ENCODE measurements at regions not wholly inside any gene's neighbourhood (a gene's known extent, or its start where the extent isn't known, plus 50 kb on each side); places are given as distances from the start of the nearest gene placed in this dataset.

DNA sequence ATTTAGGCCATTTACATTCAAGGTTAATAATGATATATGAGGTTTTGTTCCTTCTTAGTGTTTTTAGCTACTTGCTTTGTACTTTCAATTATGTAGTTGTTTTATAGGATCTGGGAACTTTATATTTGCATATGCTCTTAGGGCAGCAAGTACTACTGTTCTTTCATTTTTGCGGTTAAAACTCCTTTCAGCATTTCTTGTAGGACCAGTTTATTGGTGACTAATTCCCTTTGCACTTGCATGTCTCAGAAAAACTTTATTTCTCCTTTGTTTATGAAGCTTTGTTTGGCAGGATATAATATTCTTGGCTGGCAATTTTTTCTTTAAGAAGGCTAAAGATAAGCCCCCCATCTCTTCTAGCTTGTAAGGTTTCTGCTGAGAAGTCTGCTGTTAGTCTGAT, 131.3 kb upstream of the CDH8 start:
- Histone ChIP-seq H3K9me3 (ENCODE audit: insufficient read depth, low read depth, low read length) (no peaks in the 10 kb centered on the region), H3K9ac (ENCODE audit: low read depth, low read length) (no peak overlapping the region), H3K27ac (ENCODE audit: low read length) (no peak overlapping the region), H3K27me3 (ENCODE audit: insufficient read depth, low read length) (no peaks in the 10 kb centered on the region), H3K4me1 (ENCODE audit: insufficient read depth, low read length) (no peaks in the 10 kb centered on the region), H3K4me3 (ENCODE audit: low read length) (no peak overlapping the region), H3K36me3 (ENCODE audit: insufficient read depth, low read depth, low read length) (no peaks in the 10 kb centered on the region)

DNA sequence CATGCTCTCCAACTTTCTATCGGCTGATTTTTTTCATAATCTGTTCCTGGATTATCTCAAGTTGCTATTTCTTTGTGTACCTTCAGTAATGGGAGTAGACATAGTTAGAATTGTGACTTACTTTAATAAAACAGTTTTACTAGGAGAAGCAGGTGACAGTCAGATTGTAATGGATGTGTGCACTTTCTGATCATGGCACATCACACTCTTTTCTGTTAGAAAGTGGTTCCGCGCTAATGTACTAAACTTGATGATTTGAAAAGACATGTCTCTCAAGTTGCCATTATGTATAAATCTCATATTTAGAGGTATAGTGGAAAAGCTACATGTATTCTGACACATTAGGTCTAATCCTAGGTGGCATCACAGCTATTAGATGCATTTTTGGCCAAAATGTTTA, 121.3 kb upstream of the CDH8 start:
- no peaks in the 10 kb centered on the region for H3K4me1 ChIP-seq (ENCODE audit: insufficient read depth, low read length)
- H3K4me3 ChIP-seq (ENCODE audit: low read length), result no peak overlapping the region
- H3K36me3 ChIP-seq (ENCODE audit: insufficient read depth, low read depth, low read length), result no peaks in the 10 kb centered on the region
- no peaks in the 10 kb centered on the region for H3K27me3 ChIP-seq (ENCODE audit: insufficient read depth, low read length)
- H3K9me3 ChIP-seq (ENCODE audit: insufficient read depth, low read depth, low read length), result no peaks in the 10 kb centered on the region
- no peak overlapping the region for H3K27ac ChIP-seq (ENCODE audit: low read length)
- H3K9ac ChIP-seq (ENCODE audit: low read depth, low read length), result no peak overlapping the region

DNA sequence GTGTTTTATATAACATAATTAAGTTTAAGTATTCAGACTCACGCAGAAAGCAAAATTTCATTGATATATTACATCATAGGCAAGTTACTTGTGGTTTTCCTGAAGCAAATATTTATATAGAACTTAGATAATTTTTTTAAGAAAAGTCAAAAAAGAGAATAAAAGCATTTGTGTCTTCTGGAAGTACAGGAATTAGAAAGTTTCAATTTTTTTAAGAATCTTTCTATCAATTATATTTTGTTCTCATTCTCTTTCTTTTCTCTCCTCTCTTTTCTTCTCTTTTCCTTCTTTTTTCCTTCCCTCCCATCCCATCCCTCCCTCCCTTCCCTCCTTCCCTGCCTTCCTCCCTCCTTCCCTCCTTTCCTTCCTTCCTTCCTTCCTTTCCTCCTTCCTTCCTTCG, 120.7 kb upstream of the CDH8 start:
- no peak overlapping the region for H3K9ac ChIP-seq (ENCODE audit: low read depth, low read length)
- no peaks in the 10 kb centered on the region for H3K4me1 ChIP-seq (ENCODE audit: insufficient read depth, low read length)
- H3K27ac ChIP-seq (ENCODE audit: low read length), result no peak overlapping the region
- H3K9me3 ChIP-seq (ENCODE audit: insufficient read depth, low read depth, low read length), result no peaks in the 10 kb centered on the region
- H3K27me3 ChIP-seq (ENCODE audit: insufficient read depth, low read length), result no peaks in the 10 kb centered on the region
- H3K4me3 ChIP-seq (ENCODE audit: low read length), result no peak overlapping the region
- no peaks in the 10 kb centered on the region for H3K36me3 ChIP-seq (ENCODE audit: insufficient read depth, low read depth, low read length)

DNA sequence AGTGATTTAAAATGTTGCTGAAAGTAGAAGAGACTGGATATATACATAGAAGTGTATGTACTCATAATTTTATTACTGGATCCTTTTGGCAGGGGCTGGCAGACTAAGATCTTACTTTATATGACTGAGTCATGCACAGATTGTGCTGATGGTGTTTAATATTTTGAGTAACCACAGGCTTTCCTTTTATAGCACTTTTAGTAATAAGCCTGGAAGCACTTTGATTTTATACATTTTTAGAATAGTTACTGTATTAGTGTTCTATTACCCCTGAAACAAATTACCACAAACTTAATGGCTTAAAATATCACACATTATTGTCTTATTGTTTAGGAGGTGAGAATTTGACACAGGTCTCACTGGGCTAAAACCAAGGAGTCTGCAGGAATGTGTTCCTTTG, 113.4 kb upstream of the CDH8 start:
- Histone ChIP-seq H3K4me3 (ENCODE audit: low read length) (no peak overlapping the region), H3K27me3 (ENCODE audit: insufficient read depth, low read length) (no peaks in the 10 kb centered on the region), H3K27ac (ENCODE audit: low read length) (no peak overlapping the region), H3K9me3 (ENCODE audit: insufficient read depth, low read depth, low read length) (no peaks in the 10 kb centered on the region), H3K36me3 (ENCODE audit: insufficient read depth, low read depth, low read length) (no peaks in the 10 kb centered on the region), H3K9ac (ENCODE audit: low read depth, low read length) (no peak overlapping the region), H3K4me1 (ENCODE audit: insufficient read depth, low read length) (no peaks in the 10 kb centered on the region)

DNA sequence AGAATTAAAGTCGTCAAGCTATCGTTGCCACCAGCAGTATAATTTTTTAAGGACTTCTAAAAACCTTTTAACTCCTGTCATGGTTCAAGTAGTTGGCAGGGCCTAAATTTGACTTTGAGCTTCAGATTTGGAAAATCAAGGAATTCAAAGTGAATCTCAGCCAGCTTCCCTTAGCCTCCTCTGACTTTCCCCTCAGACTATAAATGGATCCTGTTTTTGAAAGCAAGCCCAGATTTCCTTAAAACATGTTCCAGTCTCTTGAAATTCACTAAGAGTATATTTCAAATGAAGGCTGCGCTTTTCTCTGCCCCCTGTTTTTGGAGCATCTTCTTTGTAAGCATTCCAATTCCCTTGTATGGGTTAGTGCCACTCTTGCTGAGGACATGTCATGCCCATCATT, 101.8 kb upstream of the CDH8 start:
- Histone ChIP-seq H3K4me1 (ENCODE audit: insufficient read depth, low read length) (no peaks in the 10 kb centered on the region), H3K27me3 (ENCODE audit: insufficient read depth, low read length) (no peaks in the 10 kb centered on the region), H3K27ac (ENCODE audit: low read length) (no peak overlapping the region), H3K9me3 (ENCODE audit: insufficient read depth, low read depth, low read length) (peaks cover 18% of the 10 kb centered on the region), H3K36me3 (ENCODE audit: insufficient read depth, low read depth, low read length) (no peaks in the 10 kb centered on the region), H3K9ac (ENCODE audit: low read depth, low read length) (no peak overlapping the region), H3K4me3 (ENCODE audit: low read length) (no peak overlapping the region)

DNA sequence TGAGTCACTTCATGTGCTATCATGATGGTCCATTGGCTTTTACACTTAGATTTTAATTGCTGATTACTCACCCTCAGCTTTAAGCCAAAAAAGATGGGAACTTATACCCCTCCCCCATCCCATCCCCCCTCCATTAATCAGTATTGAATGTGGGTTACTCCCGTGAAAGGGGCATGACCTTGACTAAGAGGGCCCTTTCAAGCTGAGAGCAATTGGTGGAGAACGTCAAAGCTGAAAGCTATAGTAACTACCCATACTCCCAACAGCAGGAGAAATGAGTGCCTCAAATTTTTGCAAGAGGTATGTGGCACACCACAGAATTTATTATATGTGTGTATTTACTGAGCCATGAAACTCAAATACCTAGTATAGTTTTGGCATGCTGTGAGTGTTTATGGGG, 99.7 kb upstream of the CDH8 start:
- Histone ChIP-seq H3K4me3 (ENCODE audit: low read length) (no peak overlapping the region), H3K9me3 (ENCODE audit: insufficient read depth, low read depth, low read length) (peaks cover 18% of the 10 kb centered on the region), H3K4me1 (ENCODE audit: insufficient read depth, low read length) (no peaks in the 10 kb centered on the region)

DNA sequence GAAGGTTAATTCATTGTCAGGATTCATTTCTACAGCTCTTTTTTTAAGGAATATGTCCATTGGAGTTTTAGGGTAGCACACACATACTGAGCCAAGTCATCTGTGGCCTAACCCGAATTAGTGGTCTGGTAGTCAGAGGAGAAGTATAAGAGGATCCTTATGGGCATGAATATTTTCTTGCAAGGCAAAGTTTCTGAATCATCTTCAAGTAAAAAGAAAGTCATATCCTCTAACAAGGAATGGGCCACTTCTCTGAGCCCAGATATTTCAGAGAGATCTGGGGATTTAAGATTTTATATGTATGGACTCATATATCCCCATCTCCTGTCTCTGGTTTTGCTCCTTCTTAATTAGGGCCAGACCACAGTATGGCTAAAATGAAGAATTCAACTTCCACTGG, 99.2 kb upstream of the CDH8 start:
- no peak overlapping the region for H3K27ac ChIP-seq (ENCODE audit: low read length)
- no peaks in the 10 kb centered on the region for H3K27me3 ChIP-seq (ENCODE audit: insufficient read depth, low read length)
- no peaks in the 10 kb centered on the region for H3K36me3 ChIP-seq (ENCODE audit: insufficient read depth, low read depth, low read length)
- H3K9ac ChIP-seq (ENCODE audit: low read depth, low read length), result no peak overlapping the region
- H3K9me3 ChIP-seq (ENCODE audit: insufficient read depth, low read depth, low read length), result peaks cover 18% of the 10 kb centered on the region
- H3K4me1 ChIP-seq (ENCODE audit: insufficient read depth, low read length), result no peaks in the 10 kb centered on the region
- H3K4me3 ChIP-seq (ENCODE audit: low read length), result no peak overlapping the region

More for the DNA sequence above, 99.7 kb upstream of the CDH8 start:
- Histone ChIP-seq H3K9ac (ENCODE audit: low read depth, low read length) (no peak overlapping the region), H3K36me3 (ENCODE audit: insufficient read depth, low read depth, low read length) (no peaks in the 10 kb centered on the region), H3K27ac (ENCODE audit: low read length) (no peak overlapping the region), H3K27me3 (ENCODE audit: insufficient read depth, low read length) (no peaks in the 10 kb centered on the region)

DNA sequence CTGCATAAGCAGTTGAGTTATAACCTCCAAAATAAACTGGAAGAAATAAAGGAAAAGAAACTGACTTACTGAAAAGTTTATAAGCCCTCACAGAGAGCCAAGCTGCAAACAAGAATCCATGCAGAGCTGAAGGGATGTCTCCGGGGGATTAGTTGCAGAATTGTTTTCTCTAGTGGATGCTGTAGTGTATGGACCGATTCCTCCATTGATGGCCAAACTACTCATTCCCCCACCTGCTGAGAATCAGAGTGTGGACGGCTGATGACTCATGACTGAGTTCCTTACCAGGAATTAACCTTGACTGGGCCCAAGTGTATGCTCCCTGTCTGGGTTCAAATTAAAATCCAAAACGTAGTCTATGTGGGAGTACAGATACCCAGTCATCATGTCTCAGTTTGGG, 93.9 kb upstream of the CDH8 start:
- Histone ChIP-seq H3K9me3 (ENCODE audit: insufficient read depth, low read depth, low read length) (peaks cover 18% of the 10 kb centered on the region), H3K36me3 (ENCODE audit: insufficient read depth, low read depth, low read length) (no peaks in the 10 kb centered on the region), H3K27me3 (ENCODE audit: insufficient read depth, low read length) (no peaks in the 10 kb centered on the region), H3K9ac (ENCODE audit: low read depth, low read length) (no peak overlapping the region), H3K4me1 (ENCODE audit: insufficient read depth, low read length) (no peaks in the 10 kb centered on the region), H3K27ac (ENCODE audit: low read length) (no peak overlapping the region), H3K4me3 (ENCODE audit: low read length) (no peak overlapping the region)

DNA sequence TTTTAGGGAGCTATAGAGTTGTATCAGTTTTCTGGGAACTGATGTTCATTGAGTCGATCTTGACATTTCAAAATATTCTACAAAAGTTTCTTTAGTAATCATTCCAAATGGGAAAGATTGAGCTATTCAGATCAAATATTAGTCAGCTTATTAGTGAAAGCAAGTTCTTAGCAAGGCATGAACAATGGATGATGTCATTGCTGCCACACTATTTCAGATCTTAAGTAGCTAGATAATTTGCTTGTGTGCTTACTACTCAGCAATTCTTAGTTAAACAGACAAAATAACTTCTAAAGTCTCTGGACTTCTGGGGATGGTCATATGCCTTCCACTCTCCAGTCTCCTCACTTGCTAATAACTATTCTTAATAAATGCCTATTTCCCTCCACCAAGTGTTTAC, 69.0 kb upstream of the CDH8 start:
- H3K4me1 ChIP-seq (ENCODE audit: insufficient read depth, low read length), result peaks cover 8% of the 10 kb centered on the region; the same call in 1 of the 2 replicates
- H3K27me3 ChIP-seq (ENCODE audit: insufficient read depth, low read length), result no peaks in the 10 kb centered on the region
- H3K4me3 ChIP-seq (ENCODE audit: low read length), result no peak overlapping the region
- no peak overlapping the region for H3K9ac ChIP-seq (ENCODE audit: low read depth, low read length)
- H3K9me3 ChIP-seq (ENCODE audit: insufficient read depth, low read depth, low read length), result peaks cover 4% of the 10 kb centered on the region; the same call in 1 of the 2 replicates
- H3K36me3 ChIP-seq (ENCODE audit: insufficient read depth, low read depth, low read length), result no peaks in the 10 kb centered on the region
- H3K27ac ChIP-seq (ENCODE audit: low read length), result no peak overlapping the region

DNA sequence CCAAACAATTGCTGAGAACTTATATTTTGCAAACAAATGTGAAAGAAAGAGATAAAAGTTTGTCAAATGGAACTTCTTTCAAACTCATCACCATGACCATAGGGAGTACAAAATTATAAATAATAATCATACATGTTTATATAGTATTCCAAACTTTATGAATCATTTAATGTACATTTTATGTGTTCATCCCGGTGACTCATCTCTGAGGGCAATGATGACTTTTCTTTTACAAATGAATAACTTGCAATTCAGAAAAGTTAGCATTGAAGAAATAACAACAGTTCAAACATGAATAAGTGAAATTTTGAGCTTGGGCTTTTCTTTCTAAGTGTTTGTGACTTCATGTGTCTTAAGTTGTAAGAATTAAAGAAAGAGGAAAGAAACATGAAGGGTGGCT, 66.3 kb upstream of the CDH8 start:
- no peaks in the 10 kb centered on the region for H3K27me3 ChIP-seq (ENCODE audit: insufficient read depth, low read length)
- no peak overlapping the region for H3K9ac ChIP-seq (ENCODE audit: low read depth, low read length)
- H3K27ac ChIP-seq (ENCODE audit: low read length), result no peak overlapping the region
- peaks cover 4% of the 10 kb centered on the region; the same call in 1 of the 2 replicates for H3K9me3 ChIP-seq (ENCODE audit: insufficient read depth, low read depth, low read length)
- peaks cover 8% of the 10 kb centered on the region; the same call in 1 of the 2 replicates for H3K4me1 ChIP-seq (ENCODE audit: insufficient read depth, low read length)
- H3K36me3 ChIP-seq (ENCODE audit: insufficient read depth, low read depth, low read length), result no peaks in the 10 kb centered on the region
- H3K4me3 ChIP-seq (ENCODE audit: low read length), result no peak overlapping the region

DNA sequence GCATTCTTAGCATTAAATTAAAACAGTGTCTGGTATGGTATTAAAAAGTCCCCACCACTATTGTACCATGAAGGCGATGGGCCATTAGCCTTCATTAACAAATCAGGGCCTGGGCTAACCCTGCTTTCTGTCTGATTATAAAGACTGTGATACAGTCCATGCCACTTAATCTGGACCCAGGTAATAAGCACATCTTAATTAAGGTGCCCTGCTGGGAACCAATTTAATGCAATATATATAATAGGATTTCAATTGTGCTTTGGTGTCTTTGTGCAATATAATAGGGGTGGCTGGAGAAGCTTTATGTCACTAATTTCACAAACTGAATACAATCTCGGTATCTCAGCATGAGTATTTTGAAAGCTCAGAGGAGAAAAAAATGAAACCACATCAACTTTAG, 64.4 kb upstream of the CDH8 start:
- no peaks in the 10 kb centered on the region for H3K36me3 ChIP-seq (ENCODE audit: insufficient read depth, low read depth, low read length)
- H3K27ac ChIP-seq (ENCODE audit: low read length), result no peak overlapping the region
- no peak overlapping the region for H3K9ac ChIP-seq (ENCODE audit: low read depth, low read length)
- H3K4me3 ChIP-seq (ENCODE audit: low read length), result no peak overlapping the region
- H3K9me3 ChIP-seq (ENCODE audit: insufficient read depth, low read depth, low read length), result peaks cover 4% of the 10 kb centered on the region; the same call in 1 of the 2 replicates
- no peaks in the 10 kb centered on the region for H3K4me1 ChIP-seq (ENCODE audit: insufficient read depth, low read length)
- H3K27me3 ChIP-seq (ENCODE audit: insufficient read depth, low read length), result no peaks in the 10 kb centered on the region

DNA sequence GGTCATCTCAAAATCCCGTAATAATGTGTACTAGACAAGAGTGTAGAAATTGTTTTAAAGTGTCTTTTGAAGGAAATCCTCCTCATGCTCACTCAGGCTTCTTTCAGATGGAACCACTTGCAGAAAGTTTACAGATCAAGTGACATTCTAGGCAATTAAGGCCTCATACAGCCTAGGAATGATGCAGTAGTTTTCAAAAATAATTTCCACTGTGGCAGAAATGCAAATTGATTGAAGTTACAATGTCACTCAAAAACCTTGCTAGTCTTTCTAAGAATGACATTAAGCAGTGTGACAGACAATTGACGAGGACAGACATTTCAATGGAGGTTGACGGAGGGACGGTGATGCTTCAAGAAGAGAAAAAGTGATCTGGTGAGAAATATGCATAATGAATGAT, 53.5 kb upstream of the CDH8 start:
- H3K9me3 ChIP-seq (ENCODE audit: insufficient read depth, low read depth, low read length), result no peaks in the 10 kb centered on the region
- no peaks in the 10 kb centered on the region for H3K36me3 ChIP-seq (ENCODE audit: insufficient read depth, low read depth, low read length)
- H3K4me3 ChIP-seq (ENCODE audit: low read length), result no peak overlapping the region
- no peaks in the 10 kb centered on the region for H3K4me1 ChIP-seq (ENCODE audit: insufficient read depth, low read length)
- H3K9ac ChIP-seq (ENCODE audit: low read depth, low read length), result no peak overlapping the region
- no peaks in the 10 kb centered on the region for H3K27me3 ChIP-seq (ENCODE audit: insufficient read depth, low read length)
- no peak overlapping the region for H3K27ac ChIP-seq (ENCODE audit: low read length)

Data from iPS-20b (cell line).